ENCODE measurements at regions not wholly inside any gene's neighbourhood (a gene's known extent, or its start where the extent isn't known, plus 50 kb on each side); places are given as distances from the start of the nearest gene placed in this dataset.

DNA sequence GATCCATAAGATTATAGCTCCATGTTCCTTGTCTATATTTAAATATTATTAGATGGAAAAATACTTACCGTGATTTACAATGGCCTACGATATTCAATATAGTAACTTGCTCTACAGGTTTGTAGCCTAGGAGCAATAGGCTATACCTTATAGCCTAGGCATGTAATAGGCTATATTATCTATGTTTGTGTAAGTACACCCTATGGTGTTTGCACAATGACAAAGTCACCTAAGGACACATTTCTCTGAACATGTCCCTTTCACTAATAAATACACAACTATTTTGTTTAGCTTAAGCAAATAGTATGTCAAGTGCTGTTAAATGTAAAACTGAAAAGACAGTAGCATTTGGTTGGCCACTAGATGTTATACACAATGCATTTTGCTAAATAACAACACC is 248.9 kb upstream of the ADGRL4 start:
- TF ChIP-seq, protein P1, sequence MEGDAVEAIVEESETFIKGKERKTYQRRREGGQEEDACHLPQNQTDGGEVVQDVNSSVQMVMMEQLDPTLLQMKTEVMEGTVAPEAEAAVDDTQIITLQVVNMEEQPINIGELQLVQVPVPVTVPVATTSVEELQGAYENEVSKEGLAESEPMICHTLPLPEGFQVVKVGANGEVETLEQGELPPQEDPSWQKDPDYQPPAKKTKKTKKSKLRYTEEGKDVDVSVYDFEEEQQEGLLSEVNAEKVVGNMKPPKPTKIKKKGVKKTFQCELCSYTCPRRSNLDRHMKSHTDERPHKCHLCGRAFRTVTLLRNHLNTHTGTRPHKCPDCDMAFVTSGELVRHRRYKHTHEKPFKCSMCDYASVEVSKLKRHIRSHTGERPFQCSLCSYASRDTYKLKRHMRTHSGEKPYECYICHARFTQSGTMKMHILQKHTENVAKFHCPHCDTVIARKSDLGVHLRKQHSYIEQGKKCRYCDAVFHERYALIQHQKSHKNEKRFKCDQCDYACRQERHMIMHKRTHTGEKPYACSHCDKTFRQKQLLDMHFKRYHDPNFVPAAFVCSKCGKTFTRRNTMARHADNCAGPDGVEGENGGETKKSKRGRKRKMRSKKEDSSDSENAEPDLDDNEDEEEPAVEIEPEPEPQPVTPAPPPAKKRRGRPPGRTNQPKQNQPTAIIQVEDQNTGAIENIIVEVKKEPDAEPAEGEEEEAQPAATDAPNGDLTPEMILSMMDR (IDR thresholded peaks at IDR 0.05; ENCODE audit: insufficient read depth, low read length, poor library complexity, severe bottlenecking), result no peak
- no peak for TF ChIP-seq EZH2phosphoT487 (conservative IDR thresholded peaks at IDR 0.05; ENCODE audit: low read length)

All from SU-DHL-6 (cell line).